Fibroblast of the aortic adventitia (primary cell): ENCODE measurements at regions not wholly inside any gene's neighbourhood (a gene's known extent, or its start where the extent isn't known, plus 50 kb on each side); places are given as distances from the start of the nearest gene placed in this dataset.

Source experiments
- DNase-seq: peaks from one replicate; pipeline ENCODE4 v3.0.0-alpha.2; 2010; ENCODE audit warnings: low read depth
- H3K4me3 ChIP-seq: 2 replicates; pipeline ENCODE4 v1.5.1; 2011; ENCODE audit warnings: low read depth, mild to moderate bottlenecking, control low read depth, low read length, moderate library complexity
- CTCF ChIP-seq: IDR thresholded peaks from 2 replicates; pipeline ENCODE4 v1.5.1; 2011; ENCODE audit warnings: mild to moderate bottlenecking, low read length, control low read depth, inconsistent platforms; ENCODE audit not compliant: insufficient read depth

- no peak for DNase-seq
- no peak for TF ChIP-seq CTCF
- H3K4me3 ChIP-seq, result no peak overlapping the region
Measured at GRCh38 chr2:57450170-57450569, 596.4 kb upstream of the VRK2 start.

- DNase-seq, result no peak
- no peak overlapping the region for H3K4me3 ChIP-seq
- no peak for TF ChIP-seq CTCF
Measured at GRCh38 chr2:57452634-57453033, 594.0 kb upstream of the VRK2 start.

DNA sequence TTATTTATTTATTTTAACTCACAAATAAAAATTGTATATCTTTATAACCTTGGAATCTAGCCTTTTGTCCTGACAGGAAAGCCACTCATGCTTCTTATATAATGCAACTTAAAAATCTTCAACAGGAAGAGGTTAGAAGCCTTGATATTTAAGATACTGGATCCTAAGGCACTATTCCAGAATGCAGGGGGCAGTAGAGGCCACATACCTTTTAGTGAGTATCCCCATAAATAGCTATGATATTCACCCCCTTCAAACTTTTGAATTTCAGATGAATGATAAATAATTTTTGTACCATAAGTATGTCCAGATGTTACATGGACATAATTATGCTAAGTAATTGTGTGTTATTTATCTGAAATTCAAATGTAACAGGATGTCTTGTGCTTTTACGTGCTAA, 592.7 kb upstream of the VRK2 start:
- H3K4me3 ChIP-seq, result no peak overlapping the region
- no peak for TF ChIP-seq CTCF
- DNase-seq, result no peak

- TF ChIP-seq CTCF, result no peak
- no peak overlapping the region for H3K4me3 ChIP-seq
- DNase-seq, result no peak
Measured at GRCh38 chr2:57460396-57461276, 586.0 kb upstream of the VRK2 start.

GRCh38 chr2:57461624-57462023, 585.0 kb upstream of the VRK2 start:
- TF ChIP-seq CTCF, result no peak
- H3K4me3 ChIP-seq, result no peak overlapping the region
- DNase-seq, result no peak

DNA sequence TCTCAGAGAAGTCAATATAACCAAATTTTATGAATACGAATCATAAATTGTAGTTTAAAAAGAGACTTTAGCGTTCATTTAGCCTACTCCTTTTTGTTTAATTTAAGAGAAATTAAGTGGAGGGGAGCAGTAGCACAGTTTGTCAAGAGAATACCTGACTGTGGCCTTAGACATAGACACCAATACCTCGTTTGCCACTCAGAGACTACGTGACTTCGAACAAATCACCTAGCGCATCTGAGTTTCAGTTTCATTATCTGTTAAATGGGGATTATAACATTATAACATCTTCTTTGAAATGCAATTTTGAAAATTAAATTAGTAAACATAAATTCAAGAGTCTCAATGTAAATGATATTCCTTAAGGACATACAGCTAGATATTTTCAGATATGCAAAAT, 581.5 kb upstream of the VRK2 start:
- DNase-seq, result no peak
- TF ChIP-seq CTCF, result no peak
- H3K4me3 ChIP-seq, result no peak overlapping the region

- H3K4me3 ChIP-seq, result no peak overlapping the region
- TF ChIP-seq CTCF, result no peak
- DNase-seq, result no peak
Measured at GRCh38 chr2:57465967-57466366, 580.6 kb upstream of the VRK2 start.
